OCI-LY1 (cell line): ENCODE measurements at regions not wholly inside any gene's neighbourhood (a gene's known extent, or its start where the extent isn't known, plus 50 kb on each side); places are given as distances from the start of the nearest gene placed in this dataset.

ENCODE experiments used
- H2AFZ ChIP-seq: fragments of 200-600 bp; sonication (generic), shearing (Covaris generic); 2 replicates; pipeline ENCODE4 v1.6.0; 2014; ENCODE audit warnings: antibody characterized with exemption, mild to moderate bottlenecking, low read length
- H3F3A ChIP-seq: fragments of 200-600 bp; sonication (generic), shearing (Covaris generic); 2 replicates; pipeline ENCODE4 v1.6.0; 2014; ENCODE audit warnings: mild to moderate bottlenecking, antibody characterized with exemption, low read length, moderate library complexity; ENCODE audit not compliant: insufficient read depth
- H3K27ac ChIP-seq: fragments of 200-600 bp; sonication (generic); 2 replicates; pipeline ENCODE4 v1.5.1; 2014; ENCODE audit warnings: low read length, mixed run types, mild to moderate bottlenecking, low read depth; ENCODE audit not compliant: poor library complexity, severe bottlenecking
- H3K27me3 ChIP-seq: fragments of 200-600 bp; sonication (generic); 2 replicates; pipeline ENCODE4 v1.6.0; 2014; ENCODE audit warnings: antibody characterized with exemption, mild to moderate bottlenecking, low read length, moderate library complexity; ENCODE audit not compliant: insufficient read depth
- H3K36me3 ChIP-seq: fragments of 200-600 bp; sonication (generic); 2 replicates; pipeline ENCODE4 v1.6.1; 2014; ENCODE audit warnings: mild to moderate bottlenecking, antibody characterized with exemption, low read length, moderate library complexity, mixed read lengths; ENCODE audit not compliant: insufficient read depth
- H3K4me1 ChIP-seq: fragments of 200-600 bp; sonication (generic); 2 replicates; pipeline ENCODE4 v1.5.1; 2014; ENCODE audit warnings: mild to moderate bottlenecking, low read length, moderate library complexity; ENCODE audit not compliant: insufficient read depth, severe bottlenecking
- H3K4me2 ChIP-seq: fragments of 200-600 bp; sonication (generic), shearing (Covaris generic); 2 replicates; pipeline ENCODE4 v1.6.1; 2014; ENCODE audit warnings: low read length
- H3K4me3 ChIP-seq: fragments of 200-600 bp; sonication (generic); 2 replicates; pipeline ENCODE4 v1.5.1; 2014; ENCODE audit warnings: low read length, low read depth, mild to moderate bottlenecking, mixed read lengths; ENCODE audit not compliant: poor library complexity, severe bottlenecking
- H3K79me2 ChIP-seq: fragments of 200-600 bp; shearing (Covaris generic); 2 replicates; pipeline ENCODE4 v1.6.1; 2016; ENCODE audit warnings: mixed run types, low read length, mixed read lengths; ENCODE audit not compliant: insufficient read depth
- H3K9ac ChIP-seq: fragments of 200-600 bp; sonication (generic), shearing (Covaris generic); 2 replicates; pipeline ENCODE4 v1.6.1; 2014; ENCODE audit warnings: mild to moderate bottlenecking, low read length, mixed read lengths
- H3K9me2 ChIP-seq: fragments of 200-600 bp; sonication (generic), shearing (Covaris generic); 2 replicates; pipeline ENCODE4 v1.6.1; 2014; ENCODE audit warnings: low read depth, mild to moderate bottlenecking, low read length, mixed read lengths
- H3K9me3 ChIP-seq: fragments of 200-600 bp; shearing (Covaris generic); 2 replicates; pipeline ENCODE4 v1.6.1; 2014; ENCODE audit warnings: low read length, mixed read lengths
- H4K20me1 ChIP-seq: fragments of 200-600 bp; sonication (generic), shearing (Covaris generic); 2 replicates; pipeline ENCODE4 v1.6.0; 2016; ENCODE audit warnings: mild to moderate bottlenecking, low read length; ENCODE audit not compliant: insufficient read depth
- CTCF ChIP-seq: fragments of 200-600 bp; sonication (generic), shearing (Covaris generic); IDR thresholded peaks from 2 replicates; pipeline ENCODE4 v1.5.1; 2017; ENCODE audit warnings: mild to moderate bottlenecking, antibody characterized with exemption, low read length, moderate library complexity, mixed read lengths
- EZH2 ChIP-seq: fragments of 200-600 bp; sonication (generic), shearing (Covaris generic); IDR thresholded peaks from 2 replicates; pipeline ENCODE4 v1.8.0; 2017; ENCODE audit warnings: borderline replicate concordance, mixed run types, mild to moderate bottlenecking, antibody characterized with exemption, low read length, moderate library complexity, mixed read lengths

- Histone ChIP-seq H3K36me3 (no peaks in the 10 kb centered on the region), H3F3A (no peaks in the 10 kb centered on the region), H2AFZ (no peak overlapping the region), H3K9ac (no peak overlapping the region), H4K20me1 (no peaks in the 10 kb centered on the region), H3K4me1 (no peaks in the 10 kb centered on the region), H3K9me2 (no peaks in the 10 kb centered on the region), H3K79me2 (no peaks in the 10 kb centered on the region), H3K4me2 (no peak overlapping the region), H3K27me3 (no peaks in the 10 kb centered on the region), H3K9me3 (no peaks in the 10 kb centered on the region), H3K27ac (no peak overlapping the region), H3K4me3 (no peak overlapping the region)
- TF ChIP-seq EZH2: no peak
- no peak for TF ChIP-seq CTCF
Measured at GRCh38 chr12:118603610-118604361, 227.4 kb downstream of the SUDS3 start.

- H3F3A ChIP-seq: no peaks in the 10 kb centered on the region
- no peaks in the 10 kb centered on the region for H3K9me3 ChIP-seq
- H3K4me1 ChIP-seq: no peaks in the 10 kb centered on the region
- no peaks in the 10 kb centered on the region for H3K27me3 ChIP-seq
- H3K9ac ChIP-seq: no peak overlapping the region
- no peaks in the 10 kb centered on the region for H3K36me3 ChIP-seq
- H4K20me1 ChIP-seq: no peaks in the 10 kb centered on the region
- no peak overlapping the region for H3K4me2 ChIP-seq
- H3K79me2 ChIP-seq: no peaks in the 10 kb centered on the region
- H3K9me2 ChIP-seq: no peaks in the 10 kb centered on the region
- no peak for TF ChIP-seq CTCF
- TF ChIP-seq EZH2: no peak
- H3K27ac ChIP-seq: no peak overlapping the region
- no peak overlapping the region for H2AFZ ChIP-seq
- no peak overlapping the region for H3K4me3 ChIP-seq
Measured at GRCh38 chr12:118606690-118607089, 230.3 kb downstream of the SUDS3 start.

- no peak overlapping the region for H3K27ac ChIP-seq
- no peaks in the 10 kb centered on the region for H3K4me1 ChIP-seq
Measured at GRCh38 chr12:118607831-118608230, 231.5 kb downstream of the SUDS3 start.

More at GRCh38 chr12:118607831-118608230, 231.5 kb downstream of the SUDS3 start:
- no peak for TF ChIP-seq EZH2
- no peak for TF ChIP-seq CTCF
- Histone ChIP-seq H3K9me2 (no peaks in the 10 kb centered on the region), H3K9ac (no peak overlapping the region), H4K20me1 (no peaks in the 10 kb centered on the region), H3K36me3 (no peaks in the 10 kb centered on the region), H3K9me3 (no peaks in the 10 kb centered on the region), H3K4me3 (no peak overlapping the region), H3F3A (no peaks in the 10 kb centered on the region), H3K79me2 (no peaks in the 10 kb centered on the region), H3K27me3 (no peaks in the 10 kb centered on the region), H2AFZ (no peak overlapping the region), H3K4me2 (no peak overlapping the region)
